Activated naive CD8-positive, alpha-beta T cell treated with anti-CD3 and anti-CD28 coated beads, Interleukin-2, amount 50 U/mL, for 16 hours (primary cell): ENCODE measurements at regions not wholly inside any gene's neighbourhood (a gene's known extent, or its start where the extent isn't known, plus 50 kb on each side); places are given as distances from the start of the nearest gene placed in this dataset.

Experiments
- DNase-seq: peaks from one replicate; pipeline ENCODE4 v3.0.0-alpha.2; 2020; ENCODE audit warnings: low read depth, low spot score

DNA sequence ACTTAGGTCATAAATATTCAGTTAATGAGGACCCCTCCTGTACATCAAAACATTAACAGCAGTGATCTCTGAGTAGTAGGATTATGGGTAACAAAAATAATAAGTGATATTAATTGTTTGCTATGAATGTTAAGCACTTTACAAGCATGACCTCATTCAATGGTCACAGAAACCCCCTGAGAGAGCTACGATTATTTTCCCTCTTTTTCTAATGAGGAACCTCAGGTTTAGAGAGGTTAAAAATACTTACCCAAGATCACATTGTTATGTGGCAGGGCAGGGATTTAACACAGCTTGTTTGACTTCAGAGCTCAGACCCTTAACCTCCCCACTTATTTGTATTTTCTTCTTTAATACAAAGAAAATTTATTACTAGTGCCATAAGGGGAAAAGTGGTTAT is 228.2 kb downstream of the TBL1XR1 start:
- no peak for DNase-seq

- no peak for DNase-seq
Observed at GRCh38 chr3:176968631-176969030, 228.7 kb downstream of the TBL1XR1 start.

DNA sequence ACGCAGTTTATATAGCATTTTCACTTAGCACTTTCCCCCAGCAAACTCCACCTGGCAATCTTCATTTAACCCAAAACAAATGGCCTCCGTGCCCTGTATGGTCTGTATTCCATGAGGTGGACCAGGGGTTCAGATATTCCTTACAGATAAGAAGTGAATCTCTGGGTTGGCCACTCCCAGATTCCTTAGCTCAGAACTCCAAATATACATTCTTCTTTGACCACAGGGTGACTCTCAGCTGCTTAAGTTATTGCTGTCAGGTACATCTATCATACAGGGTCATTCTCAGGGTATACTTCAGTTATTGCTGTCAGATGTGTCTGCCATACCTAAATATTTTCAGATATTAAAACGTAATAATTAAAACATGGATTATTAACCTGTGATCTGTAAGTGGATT is 229.8 kb downstream of the TBL1XR1 start:
- no peak for DNase-seq

DNA sequence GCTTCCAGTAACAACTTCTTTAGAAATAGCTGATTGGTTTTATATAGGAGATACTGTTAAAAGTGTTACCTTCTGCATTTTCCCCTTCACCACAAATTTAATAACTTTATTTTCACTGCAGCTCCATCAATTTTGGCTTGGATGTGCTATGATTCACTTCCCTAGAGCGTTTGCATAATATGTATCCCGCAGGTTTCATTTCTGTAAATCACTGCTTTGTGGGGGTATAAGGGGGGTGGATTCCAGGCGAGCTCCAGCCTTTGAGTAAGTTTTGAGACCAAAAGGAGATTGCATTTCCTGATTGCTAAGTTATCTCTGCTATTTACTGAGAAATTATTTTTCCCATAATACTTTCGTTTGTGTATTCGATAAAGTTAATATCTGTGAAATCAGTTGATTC is 232.6 kb downstream of the TBL1XR1 start:
- DNase-seq: no peak

DNA sequence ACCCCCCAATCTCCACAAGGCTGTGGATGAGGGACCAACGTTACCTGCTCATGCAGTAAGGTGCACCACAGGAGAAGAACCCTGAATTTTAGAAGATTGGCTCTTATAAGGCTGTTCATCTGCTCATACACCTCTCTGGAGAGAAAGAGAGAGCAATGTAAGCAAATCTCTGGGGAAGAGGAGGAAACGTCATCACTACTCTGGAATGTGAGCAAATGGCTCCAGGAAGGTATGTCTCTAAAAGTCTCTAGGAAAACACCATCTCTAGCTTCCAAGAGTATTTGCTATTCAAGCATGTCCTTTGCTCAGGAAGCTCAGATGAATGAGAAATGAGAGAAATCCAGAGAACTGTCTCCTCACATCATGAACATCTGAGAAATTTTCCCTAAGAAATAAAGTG is 235.4 kb downstream of the TBL1XR1 start:
- no peak for DNase-seq

- DNase-seq: no peak
Observed at GRCh38 chr3:176959867-176960266, 237.4 kb downstream of the TBL1XR1 start.

DNA sequence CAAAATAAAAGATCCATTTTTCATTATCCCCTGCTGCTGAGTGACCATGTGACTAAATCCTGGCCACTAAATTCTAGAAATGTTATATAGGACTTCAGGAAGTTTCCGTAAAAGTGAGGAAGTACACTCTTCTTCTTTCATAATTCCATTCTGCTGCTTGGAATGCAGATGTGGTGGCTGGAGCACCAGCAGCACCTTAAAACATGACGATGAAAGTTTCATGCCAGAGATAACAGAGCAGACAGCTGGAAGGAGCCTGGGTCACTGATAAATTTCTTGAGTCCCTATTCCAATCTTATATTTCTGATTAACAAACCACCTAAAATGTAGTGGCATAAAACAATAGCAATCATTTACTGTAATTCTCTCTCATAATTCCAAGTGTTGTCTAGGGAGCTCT is 238.7 kb downstream of the TBL1XR1 start:
- DNase-seq: no peak

- DNase-seq: no peak
Observed at GRCh38 chr3:176954517-176954916, 242.8 kb downstream of the TBL1XR1 start.

DNA sequence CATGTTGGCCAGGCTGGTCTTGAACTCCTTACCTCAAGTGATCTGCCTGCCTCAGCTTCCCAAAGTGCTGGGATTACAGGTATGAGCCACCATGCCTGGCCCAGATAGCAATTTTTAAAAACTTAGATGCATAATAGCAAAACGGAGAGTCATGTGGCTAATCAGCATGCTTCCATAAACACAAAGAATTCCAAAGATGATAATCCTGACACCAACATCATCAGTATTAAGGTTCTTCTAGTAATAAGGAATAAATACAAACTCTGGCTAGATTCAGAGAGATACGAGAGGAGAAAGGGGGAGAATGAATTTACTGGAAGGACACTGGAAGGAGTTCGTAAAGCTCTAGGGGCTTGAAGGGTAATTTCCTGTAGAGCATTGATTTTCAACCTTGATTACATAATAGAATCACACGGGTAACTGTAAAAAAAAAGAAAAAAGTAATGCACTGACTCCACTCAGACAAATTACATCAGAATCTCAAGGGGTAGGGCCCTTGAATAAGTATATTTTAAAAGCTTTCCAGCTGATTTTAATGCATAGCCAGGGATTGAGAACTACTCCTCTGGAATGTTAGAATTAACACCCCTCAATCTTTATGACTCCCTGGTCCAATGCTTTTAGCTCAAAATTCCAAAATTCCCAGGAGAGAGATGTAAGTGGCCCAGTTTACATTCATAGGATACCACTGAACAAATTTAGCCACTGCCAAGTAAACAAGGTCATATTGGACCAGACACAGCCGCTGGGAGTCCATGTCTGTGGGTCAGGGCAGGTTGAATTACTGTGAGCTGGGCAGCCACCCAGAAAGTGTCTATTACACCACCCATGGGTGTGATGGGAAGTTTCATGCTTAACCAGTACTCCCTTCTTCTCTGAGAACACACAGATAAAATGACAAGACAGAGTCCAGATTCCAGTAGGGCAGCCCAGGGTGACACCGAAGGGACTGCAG is 243.9 kb downstream of the TBL1XR1 start:
- no peak for DNase-seq

GRCh38 chr3:176951586-176952292 is 245.5 kb downstream of the TBL1XR1 start:
- no peak for DNase-seq

GRCh38 chr3:176951144-176951543 is 246.1 kb downstream of the TBL1XR1 start:
- DNase-seq: no peak

- no peak for DNase-seq
Observed at GRCh38 chr3:176950743-176951142, 246.5 kb downstream of the TBL1XR1 start.

- no peak for DNase-seq
Observed at GRCh38 chr3:176948151-176948550, 249.1 kb downstream of the TBL1XR1 start.

DNA sequence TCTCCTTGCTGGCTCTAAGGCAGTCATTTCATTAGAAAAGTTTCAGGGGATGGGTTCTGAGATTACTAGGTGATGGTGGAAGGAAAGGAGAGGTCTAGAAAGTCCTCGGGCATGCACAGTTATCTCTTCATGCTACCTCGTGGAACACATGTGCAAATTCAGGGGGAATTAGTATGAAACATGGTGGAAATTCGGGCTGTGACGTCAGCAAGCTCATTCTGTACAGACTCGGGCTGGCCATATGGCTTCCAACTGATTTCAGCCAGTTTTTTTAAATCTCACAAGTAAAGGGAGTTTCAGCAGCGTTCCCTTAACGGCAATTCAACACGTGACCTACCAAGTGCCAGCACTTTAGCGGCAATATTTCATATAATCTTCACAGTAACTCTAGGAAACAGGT is 251.1 kb downstream of the TBL1XR1 start:
- no peak for DNase-seq

- DNase-seq: no peak
Observed at GRCh38 chr3:176942305-176942704, 255.0 kb downstream of the TBL1XR1 start.

- DNase-seq: no peak
Observed at GRCh38 chr3:176941689-176942088, 255.6 kb downstream of the TBL1XR1 start.

DNA sequence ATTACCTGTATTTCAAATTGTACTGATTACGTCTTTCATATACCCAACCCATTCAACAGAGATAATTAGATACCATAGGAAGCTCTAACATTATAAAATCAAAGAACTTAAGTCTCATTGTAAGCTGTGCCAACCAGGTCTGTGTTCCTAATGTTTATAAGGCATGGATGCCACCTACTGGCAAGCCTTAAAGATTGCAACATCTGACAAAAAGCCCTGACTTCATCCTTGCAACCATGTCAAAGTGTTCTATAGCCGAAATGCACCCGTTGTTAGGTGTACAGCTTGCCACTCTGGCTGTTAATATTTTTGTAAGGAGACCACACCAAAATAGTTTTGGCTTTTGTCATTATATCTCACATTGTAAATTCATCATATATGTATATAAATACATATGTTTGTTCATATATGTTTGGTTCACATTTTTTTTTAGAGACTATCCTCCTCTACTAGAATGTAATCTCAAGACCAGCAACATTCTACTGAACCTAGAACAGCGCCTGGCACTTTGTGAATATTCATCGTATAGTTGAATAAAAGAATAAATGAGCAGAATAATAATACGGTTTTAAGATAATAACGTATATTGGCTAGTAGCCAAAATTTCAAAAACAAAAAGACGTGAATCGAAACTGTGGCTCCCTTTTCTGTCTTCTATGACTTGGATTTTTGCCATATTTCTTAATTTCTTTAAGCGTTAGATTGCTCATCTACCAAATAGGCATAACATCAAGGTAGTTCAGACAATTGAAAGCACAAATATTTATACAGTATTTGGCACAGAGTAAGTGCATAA is 258.1 kb downstream of the TBL1XR1 start:
- no peak for DNase-seq

GRCh38 chr3:176937994-176938393 is 259.3 kb downstream of the TBL1XR1 start:
- DNase-seq: no peak

GRCh38 chr3:176937541-176937940 is 259.7 kb downstream of the TBL1XR1 start:
- no peak for DNase-seq

DNA sequence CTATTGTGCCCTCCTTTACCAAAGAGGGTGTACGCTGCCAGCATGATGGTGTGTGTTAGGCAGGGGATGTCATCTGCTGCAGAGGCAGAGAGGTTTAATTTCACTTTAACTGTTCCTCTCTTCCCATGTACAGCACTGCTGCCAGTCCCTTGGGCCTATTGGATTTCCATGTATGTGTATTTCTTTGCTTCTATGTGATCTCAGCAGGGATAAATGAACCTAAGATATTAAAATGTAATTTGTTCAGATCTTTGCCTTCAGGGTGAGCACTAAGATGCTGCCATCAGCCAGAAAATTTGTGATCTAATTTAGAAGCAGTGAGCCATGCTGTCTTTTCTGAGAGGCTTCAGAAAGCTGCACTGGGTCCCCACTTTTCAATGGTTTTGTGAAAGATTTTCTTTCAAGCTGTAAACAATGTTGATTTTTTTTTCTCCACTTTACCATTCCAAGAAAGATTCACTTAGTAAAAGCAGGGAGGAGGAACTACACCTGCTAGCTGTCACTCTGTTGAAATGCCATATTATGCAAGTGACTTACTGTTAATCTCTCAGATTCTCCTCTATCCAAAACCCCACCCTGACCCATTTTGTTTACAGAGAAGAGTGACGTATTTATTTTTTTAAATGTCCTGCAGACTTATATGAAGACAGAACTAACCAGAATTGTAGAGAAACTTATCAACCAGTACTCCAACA is 261.9 kb downstream of the TBL1XR1 start:
- DNase-seq: no peak

GRCh38 chr3:176934698-176935097 is 262.6 kb downstream of the TBL1XR1 start:
- no peak for DNase-seq
